ENCODE measurements at regions not wholly inside any gene's neighbourhood (a gene's known extent, or its start where the extent isn't known, plus 50 kb on each side); places are given as distances from the start of the nearest gene placed in this dataset.

DNA sequence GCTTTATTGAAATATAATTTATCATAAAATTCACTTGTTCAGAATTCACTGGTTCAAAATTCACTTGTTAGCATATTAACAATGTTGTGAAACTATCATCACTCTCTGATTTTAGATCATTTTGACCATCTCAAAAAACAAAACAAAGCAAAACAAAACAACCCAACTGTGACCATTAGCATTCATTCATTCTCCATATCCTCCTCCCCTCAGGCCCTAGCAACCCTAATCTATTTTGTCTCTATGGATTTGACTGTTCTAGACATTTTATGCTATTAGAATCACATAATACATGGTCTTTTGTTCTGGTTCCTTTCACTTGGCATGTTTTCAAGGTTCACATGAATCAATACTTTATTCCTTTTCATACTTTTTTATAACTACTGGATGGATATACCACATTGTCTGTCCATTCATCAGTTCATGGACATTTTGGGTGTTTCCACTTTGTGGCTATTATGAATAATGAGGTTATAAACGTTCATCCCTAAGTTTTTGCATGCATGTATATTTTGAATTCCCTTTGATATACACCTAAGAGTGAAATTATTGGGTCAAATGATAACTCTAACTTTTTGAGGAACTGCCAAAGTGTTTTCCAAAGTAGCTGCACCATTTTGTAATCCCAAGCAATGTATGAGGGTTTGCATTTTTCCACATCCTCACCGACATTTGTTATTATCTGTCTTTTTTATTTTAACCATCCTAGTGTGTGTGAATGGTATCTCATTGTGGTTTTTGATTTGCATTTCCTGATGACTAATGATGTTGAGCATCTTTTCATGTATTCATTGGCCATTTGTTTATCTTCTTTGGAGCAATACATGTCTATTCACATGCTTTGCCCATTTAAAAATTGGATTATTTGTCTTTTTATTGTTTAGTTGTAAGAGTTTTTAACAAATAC lies 304.1 kb downstream of the SH3GL2 start (continued):
- TF ChIP-seq TSC22D4 (tag; IDR thresholded peaks at IDR 0.05) (no peak), CHD2 (IDR thresholded peaks at IDR 0.05; ENCODE audit: low read depth, low read length) (no peak), KDM4B (IDR thresholded peaks at IDR 0.05; ENCODE audit: borderline replicate concordance in 2 of 2, low read depth in 1 of 2) (no peak), FUS (optimal IDR thresholded peaks at IDR 0.05; ENCODE audit: low read depth, low read length) (no peak), SMARCC2 (IDR thresholded peaks at IDR 0.05; ENCODE audit: low read depth) (no peak)
- TF ChIP-seq, protein P1, sequence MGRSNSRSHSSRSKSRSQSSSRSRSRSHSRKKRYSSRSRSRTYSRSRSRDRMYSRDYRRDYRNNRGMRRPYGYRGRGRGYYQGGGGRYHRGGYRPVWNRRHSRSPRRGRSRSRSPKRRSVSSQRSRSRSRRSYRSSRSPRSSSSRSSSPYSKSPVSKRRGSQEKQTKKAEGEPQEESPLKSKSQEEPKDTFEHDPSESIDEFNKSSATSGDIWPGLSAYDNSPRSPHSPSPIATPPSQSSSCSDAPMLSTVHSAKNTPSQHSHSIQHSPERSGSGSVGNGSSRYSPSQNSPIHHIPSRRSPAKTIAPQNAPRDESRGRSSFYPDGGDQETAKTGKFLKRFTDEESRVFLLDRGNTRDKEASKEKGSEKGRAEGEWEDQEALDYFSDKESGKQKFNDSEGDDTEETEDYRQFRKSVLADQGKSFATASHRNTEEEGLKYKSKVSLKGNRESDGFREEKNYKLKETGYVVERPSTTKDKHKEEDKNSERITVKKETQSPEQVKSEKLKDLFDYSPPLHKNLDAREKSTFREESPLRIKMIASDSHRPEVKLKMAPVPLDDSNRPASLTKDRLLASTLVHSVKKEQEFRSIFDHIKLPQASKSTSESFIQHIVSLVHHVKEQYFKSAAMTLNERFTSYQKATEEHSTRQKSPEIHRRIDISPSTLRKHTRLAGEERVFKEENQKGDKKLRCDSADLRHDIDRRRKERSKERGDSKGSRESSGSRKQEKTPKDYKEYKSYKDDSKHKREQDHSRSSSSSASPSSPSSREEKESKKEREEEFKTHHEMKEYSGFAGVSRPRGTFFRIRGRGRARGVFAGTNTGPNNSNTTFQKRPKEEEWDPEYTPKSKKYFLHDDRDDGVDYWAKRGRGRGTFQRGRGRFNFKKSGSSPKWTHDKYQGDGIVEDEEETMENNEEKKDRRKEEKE (IDR thresholded peaks at IDR 0.05; ENCODE audit: borderline replicate concordance in 1 of 2, control insufficient read depth in 1 of 2, low read depth in 2 of 2, low read length in 1 of 2), result no peak

DNA sequence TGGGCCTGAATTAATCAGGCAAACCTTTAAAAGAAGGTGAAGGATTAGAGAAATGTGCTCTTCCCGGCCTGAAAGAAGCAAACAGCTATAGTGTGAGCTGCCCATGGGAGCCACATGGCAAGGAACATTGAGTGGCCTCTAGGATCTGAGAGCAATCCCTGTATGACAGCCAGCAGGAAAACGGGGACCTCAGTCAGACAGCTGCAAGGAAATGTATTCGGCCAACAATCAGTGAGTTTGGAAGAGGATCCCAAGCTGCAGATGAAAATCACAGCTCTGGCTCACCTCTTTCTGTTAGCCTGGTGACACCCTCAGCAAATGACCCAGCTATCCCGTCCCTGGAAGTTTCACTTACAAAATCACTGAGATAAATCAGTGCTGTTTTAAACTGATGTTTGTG lies 309.2 kb downstream of the SH3GL2 start:
- no peak for FAIRE-seq
- in situ Hi-C loops (cut with MboI) (no loop called here), intact Hi-C loops (cut with micrococcal nuclease) (no loop called here)
- Histone ChIP-seq H3K4me3 (no peak overlapping the region), H3K4me2 (ENCODE audit: insufficient read depth, low read length) (no peak overlapping the region), H3K9me3 (replicated peaks; ENCODE audit: control insufficient read depth, insufficient read depth, low read depth, low read length) (no peaks in the 10 kb centered on the region), H3K9ac (ENCODE audit: insufficient read depth in 1 of 2, low read depth in 2 of 2, low read length in 2 of 2) (no peak overlapping the region), H3K27me3 (ENCODE audit: control insufficient read depth in 2 of 2, insufficient read depth in 2 of 2, low read length in 2 of 2) (no peaks in the 10 kb centered on the region), H3K4me1 (replicated peaks in 1 of 2; ENCODE audit: control insufficient read depth in 2 of 2, insufficient read depth in 2 of 2, low read length in 2 of 2) (no peaks in the 10 kb centered on the region), H3K27ac (ENCODE audit: extremely low read depth, low read depth, low read length) (no peak overlapping the region), H2AFZ (ENCODE audit: low read depth, low read length) (no peak overlapping the region), H3K36me3 (ENCODE audit: control insufficient read depth, insufficient read depth, low read length) (no peaks in the 10 kb centered on the region), H3K9me1 (ENCODE audit: control insufficient read depth, insufficient read depth, low read length) (no peaks in the 10 kb centered on the region), H3K79me2 (ENCODE audit: control insufficient read depth, insufficient read depth, low read length) (no peaks in the 10 kb centered on the region), H4K20me1 (replicated peaks; ENCODE audit: control insufficient read depth, insufficient read depth, low read length) (no peaks in the 10 kb centered on the region)
- ATAC-seq, result no peak
- ChIA-PET CTCF (ENCODE audit: low intra/inter-chr PET ratio) (no interaction called here), POLR2A (no interaction called here)
- 0% methylated on average over 2 of the region's 4 CpGs for WGBS (ENCODE audit: insufficient coverage, low coverage, missing lambda C conversion rate)
- no TSS peak for BruUV-seq (replicated peaks)
- DNase-seq (ENCODE audit: extremely low read depth in 1 of 4, low spot score in 3 of 4), result no peak
- TF ChIP-seq TGIF2 (CRISPR knock-in tag; IDR thresholded peaks at IDR 0.05), result no peak
- TF ChIP-seq, protein P2, sequence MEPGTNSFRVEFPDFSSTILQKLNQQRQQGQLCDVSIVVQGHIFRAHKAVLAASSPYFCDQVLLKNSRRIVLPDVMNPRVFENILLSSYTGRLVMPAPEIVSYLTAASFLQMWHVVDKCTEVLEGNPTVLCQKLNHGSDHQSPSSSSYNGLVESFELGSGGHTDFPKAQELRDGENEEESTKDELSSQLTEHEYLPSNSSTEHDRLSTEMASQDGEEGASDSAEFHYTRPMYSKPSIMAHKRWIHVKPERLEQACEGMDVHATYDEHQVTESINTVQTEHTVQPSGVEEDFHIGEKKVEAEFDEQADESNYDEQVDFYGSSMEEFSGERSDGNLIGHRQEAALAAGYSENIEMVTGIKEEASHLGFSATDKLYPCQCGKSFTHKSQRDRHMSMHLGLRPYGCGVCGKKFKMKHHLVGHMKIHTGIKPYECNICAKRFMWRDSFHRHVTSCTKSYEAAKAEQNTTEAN (CRISPR knock-in tag; IDR thresholded peaks at IDR 0.05), result no peak
- TF ChIP-seq, protein P3, sequence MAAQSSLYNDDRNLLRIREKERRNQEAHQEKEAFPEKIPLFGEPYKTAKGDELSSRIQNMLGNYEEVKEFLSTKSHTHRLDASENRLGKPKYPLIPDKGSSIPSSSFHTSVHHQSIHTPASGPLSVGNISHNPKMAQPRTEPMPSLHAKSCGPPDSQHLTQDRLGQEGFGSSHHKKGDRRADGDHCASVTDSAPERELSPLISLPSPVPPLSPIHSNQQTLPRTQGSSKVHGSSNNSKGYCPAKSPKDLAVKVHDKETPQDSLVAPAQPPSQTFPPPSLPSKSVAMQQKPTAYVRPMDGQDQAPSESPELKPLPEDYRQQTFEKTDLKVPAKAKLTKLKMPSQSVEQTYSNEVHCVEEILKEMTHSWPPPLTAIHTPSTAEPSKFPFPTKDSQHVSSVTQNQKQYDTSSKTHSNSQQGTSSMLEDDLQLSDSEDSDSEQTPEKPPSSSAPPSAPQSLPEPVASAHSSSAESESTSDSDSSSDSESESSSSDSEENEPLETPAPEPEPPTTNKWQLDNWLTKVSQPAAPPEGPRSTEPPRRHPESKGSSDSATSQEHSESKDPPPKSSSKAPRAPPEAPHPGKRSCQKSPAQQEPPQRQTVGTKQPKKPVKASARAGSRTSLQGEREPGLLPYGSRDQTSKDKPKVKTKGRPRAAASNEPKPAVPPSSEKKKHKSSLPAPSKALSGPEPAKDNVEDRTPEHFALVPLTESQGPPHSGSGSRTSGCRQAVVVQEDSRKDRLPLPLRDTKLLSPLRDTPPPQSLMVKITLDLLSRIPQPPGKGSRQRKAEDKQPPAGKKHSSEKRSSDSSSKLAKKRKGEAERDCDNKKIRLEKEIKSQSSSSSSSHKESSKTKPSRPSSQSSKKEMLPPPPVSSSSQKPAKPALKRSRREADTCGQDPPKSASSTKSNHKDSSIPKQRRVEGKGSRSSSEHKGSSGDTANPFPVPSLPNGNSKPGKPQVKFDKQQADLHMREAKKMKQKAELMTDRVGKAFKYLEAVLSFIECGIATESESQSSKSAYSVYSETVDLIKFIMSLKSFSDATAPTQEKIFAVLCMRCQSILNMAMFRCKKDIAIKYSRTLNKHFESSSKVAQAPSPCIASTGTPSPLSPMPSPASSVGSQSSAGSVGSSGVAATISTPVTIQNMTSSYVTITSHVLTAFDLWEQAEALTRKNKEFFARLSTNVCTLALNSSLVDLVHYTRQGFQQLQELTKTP (IDR thresholded peaks at IDR 0.05; ENCODE audit: low read depth in 1 of 2, partially characterized antibody in 2 of 2), result no peak

Data from K562 (cell line).